IMR-90 (cell line): ENCODE measurements at regions not wholly inside any gene's neighbourhood (a gene's known extent, or its start where the extent isn't known, plus 50 kb on each side); places are given as distances from the start of the nearest gene placed in this dataset.

Experiments
- ATAC-seq: fragments of 200-7000 bp; cut with Tn5 transposase; 2 replicates; pipeline ENCODE4 v1.9.1; 2020; ENCODE audit warnings: low read depth, mild to moderate bottlenecking, moderate library complexity
- BruUV-seq: library from RNA; stranded (reverse); fragments of 400-500 nt; replicated peaks from 2 replicates; lab custom pipeline; 2021; lab: Mats Ljungman, UMichigan
- CTCF ChIA-PET: fragments of 300-600 bp; formaldehyde crosslinking; extraction: SDS; loops from one replicate; lab custom pipeline; 2021; ENCODE audit warnings: antibody characterized with exemption; lab: Yijun Ruan, JAX
- POLR2A ChIA-PET: fragments of 300-600 bp; sonication (Branson Sonifier 250); formaldehyde crosslinking; loops from one replicate; lab custom pipeline; 2022; ENCODE audit warnings: antibody characterized with exemption; ENCODE audit not compliant: unreplicated experiment; lab: Charles Lee
- DNase-seq: peaks from one replicate; pipeline ENCODE4 v3.0.0; 2013
- H2AFZ ChIP-seq: replicated peaks from 2 replicates; pipeline ENCODE3; 2013; ENCODE audit warnings: low read length, mild to moderate bottlenecking; ENCODE audit not compliant: poor library complexity
- H2AK5ac ChIP-seq: 2 replicates; pipeline ENCODE4 v1.6.1; 2013; ENCODE audit warnings: low read depth, low read length, inconsistent platforms
- H2AK9ac ChIP-seq: replicated peaks from 2 replicates; pipeline ENCODE3; 2013; ENCODE audit warnings: mild to moderate bottlenecking, low read depth, low read length, moderate library complexity; ENCODE audit not compliant: poor library complexity
- H2BK120ac ChIP-seq: 2 replicates; pipeline ENCODE4 v1.6.1; 2013; ENCODE audit warnings: low read depth, low read length, inconsistent platforms
- H2BK15ac ChIP-seq: 3 replicates; pipeline ENCODE4 v1.6.1; 2013; ENCODE audit warnings: low read depth, low read length, inconsistent platforms
- H2BK20ac ChIP-seq: 2 replicates; pipeline ENCODE4 v1.6.1; 2013; ENCODE audit warnings: low read depth, mild to moderate bottlenecking, inconsistent platforms, low read length, moderate library complexity
- H2BK5ac ChIP-seq: 2 replicates; pipeline ENCODE4 v1.6.1; 2013; ENCODE audit warnings: mild to moderate bottlenecking, low read depth, low read length, inconsistent platforms; ENCODE audit not compliant: poor library complexity, severe bottlenecking
- H3K14ac ChIP-seq: replicated peaks from 2 replicates; pipeline ENCODE4 v1.6.1; 2013; ENCODE audit warnings: low read depth, low read length, inconsistent platforms
- H3K18ac ChIP-seq: 2 replicates; pipeline ENCODE4 v1.6.1; 2013; ENCODE audit warnings: low read depth, low read length, control low read depth
- H3K23ac ChIP-seq: 2 replicates; pipeline ENCODE4 v1.6.1; 2013; ENCODE audit warnings: low read depth, low read length, inconsistent platforms
- H3K27ac ChIP-seq: 2 replicates; pipeline ENCODE4 v1.5.1; 2013; ENCODE audit warnings: mild to moderate bottlenecking, control low read depth, low read length; ENCODE audit not compliant: insufficient read depth
- H3K27me3 ChIP-seq: 2 replicates; pipeline ENCODE4 v1.6.1; 2013; ENCODE audit warnings: low read length; ENCODE audit not compliant: control insufficient read depth, insufficient read depth
- H3K36me3 ChIP-seq: 2 replicates; pipeline ENCODE4 v1.6.1; 2013; ENCODE audit warnings: low read length, mixed read lengths; ENCODE audit not compliant: control insufficient read depth, insufficient read depth
- H3K4ac ChIP-seq: 2 replicates; pipeline ENCODE4 v1.6.1; 2013; ENCODE audit warnings: low read depth, low read length, inconsistent platforms
- H3K4me1 ChIP-seq: 2 replicates; pipeline ENCODE4 v1.6.1; 2013; ENCODE audit warnings: low read length, mixed read lengths; ENCODE audit not compliant: control insufficient read depth, insufficient read depth
- H3K4me2 ChIP-seq: 2 replicates; pipeline ENCODE4 v1.6.1; 2013; ENCODE audit warnings: low read depth, mild to moderate bottlenecking, control low read depth, low read length, moderate library complexity
- H3K4me3 ChIP-seq: 2 replicates; pipeline ENCODE4 v1.5.1; 2013; ENCODE audit warnings: low read depth, mild to moderate bottlenecking, control low read depth, low read length, moderate library complexity; ENCODE audit not compliant: insufficient read depth
- H3K56ac ChIP-seq: 2 replicates; pipeline ENCODE4 v1.6.1; 2013; ENCODE audit warnings: low read length, inconsistent platforms; ENCODE audit not compliant: insufficient read depth; ENCODE audit errors: extremely low read depth
- H3K79me1 ChIP-seq, 2 experiments: 2 replicates each; pipeline ENCODE4 v1.6.1; 2013; ENCODE audit warnings: low read length in 2 of 2, inconsistent platforms in 1 of 2, low read depth in 1 of 2
- H3K9ac ChIP-seq: 2 replicates; pipeline ENCODE4 v1.6.1; 2013; ENCODE audit warnings: low read depth, low read length, control low read depth
- H3K9me1 ChIP-seq: 2 replicates; pipeline ENCODE4 v1.6.1; 2013; ENCODE audit warnings: low read length, inconsistent platforms; ENCODE audit not compliant: insufficient read depth
- H3K9me3 ChIP-seq: 2 replicates; pipeline ENCODE4 v1.6.1; 2013; ENCODE audit warnings: low read length; ENCODE audit not compliant: control insufficient read depth, insufficient read depth
- H4K20me1 ChIP-seq: 2 replicates; pipeline ENCODE4 v1.6.1; 2013; ENCODE audit warnings: low read length, inconsistent platforms; ENCODE audit not compliant: insufficient read depth
- H4K5ac ChIP-seq: 2 replicates; pipeline ENCODE4 v1.6.1; 2013; ENCODE audit warnings: mild to moderate bottlenecking, low read depth, low read length, control low read depth
- H4K8ac ChIP-seq, 2 experiments: 2 replicates each; pipeline ENCODE4 v1.6.1; 2013; ENCODE audit warnings: low read depth in 2 of 2, low read length in 2 of 2, control low read depth in 1 of 2, inconsistent platforms in 1 of 2
- H4K91ac ChIP-seq: 2 replicates; pipeline ENCODE4 v1.6.1; 2013; ENCODE audit warnings: low read depth, low read length, inconsistent platforms; ENCODE audit not compliant: insufficient read depth
- BHLHE40 ChIP-seq: fragments of 150-350 bp; IDR thresholded peaks from 2 replicates; pipeline ENCODE4 v1.6.1; 2016; ENCODE audit warnings: mild to moderate bottlenecking, low read depth, low read length
- CEBPB ChIP-seq: IDR thresholded peaks from 2 replicates; pipeline ENCODE4 v1.6.1; 2012; ENCODE audit warnings: low read depth, low read length, improper control_type of control experiment
- CHD1 ChIP-seq: IDR thresholded peaks from 2 replicates; pipeline ENCODE4 v1.6.1; 2012; ENCODE audit warnings: low read depth, low read length, improper control_type of control experiment
- FOS ChIP-seq: fragments of 150-350 bp; IDR thresholded peaks from 2 replicates; pipeline ENCODE4 v1.6.1; 2016; ENCODE audit warnings: low read depth, low read length
- MAFK ChIP-seq: IDR thresholded peaks from 2 replicates; pipeline ENCODE4 v1.6.1; 2012; ENCODE audit warnings: low read depth, low read length, improper control_type of control experiment
- MAZ ChIP-seq: IDR thresholded peaks from 2 replicates; pipeline ENCODE4 v1.6.1; 2012; ENCODE audit warnings: low read depth, mild to moderate bottlenecking, low read length, improper control_type of control experiment, moderate library complexity, borderline replicate concordance
- MXI1 ChIP-seq: IDR thresholded peaks from 2 replicates; pipeline ENCODE4 v1.6.1; 2012; ENCODE audit warnings: low read depth, mild to moderate bottlenecking, low read length, moderate library complexity, borderline replicate concordance
- NFE2L2 ChIP-seq: fragments of 150-350 bp; IDR thresholded peaks from 2 replicates; pipeline ENCODE4 v1.6.1; 2016; ENCODE audit warnings: low read depth, mild to moderate bottlenecking, low read length
- POLR2A ChIP-seq: IDR thresholded peaks from 2 replicates; pipeline ENCODE4 v1.6.1; 2012; ENCODE audit warnings: mild to moderate bottlenecking, low read depth, low read length
- RAD21 ChIP-seq: IDR thresholded peaks from 2 replicates; pipeline ENCODE4 v1.6.1; 2012; ENCODE audit warnings: low read length, improper control_type of control experiment
- RCOR1 ChIP-seq: IDR thresholded peaks from 2 replicates; pipeline ENCODE4 v1.6.1; 2012; ENCODE audit warnings: mild to moderate bottlenecking, low read length, improper control_type of control experiment; ENCODE audit not compliant: insufficient replicate concordance
- RFX5 ChIP-seq: IDR thresholded peaks from 2 replicates; pipeline ENCODE4 v1.8.0; 2012; ENCODE audit warnings: low read depth, mild to moderate bottlenecking, low read length, moderate library complexity
- SMC3 ChIP-seq: fragments of 150-350 bp; IDR thresholded peaks from 2 replicates; pipeline ENCODE4 v1.6.1; 2016; ENCODE audit warnings: low read depth, mild to moderate bottlenecking, antibody characterized with exemption, low read length, moderate library complexity
- WGBS, 2 experiments: methylation state at CpG; one replicate each; pipeline versions ENCODE4 v1.1.5 to v1.1.7; 2013; ENCODE audit warnings: missing lambda C conversion rate in 2 of 2; ENCODE audit not compliant: insufficient read length in 1 of 2; ENCODE audit errors: extremely low coverage in 2 of 2; 5-methylcytosine and 5-hydroxymethylcytosine counted together
- dilution Hi-C: fragments of 300-500 bp; cut with HindIII; formaldehyde crosslinking; loops from one replicate; pipeline ENCODE4 v1.14.3; 2018; ENCODE audit warnings: low sequenced_read_pairs; ENCODE audit not compliant: unreplicated experiment
- in situ Hi-C: fragments of 300-500 bp; cut with MboI; formaldehyde crosslinking; loops from 3 replicates; pipeline ENCODE4 v1.14.3; 2019; ENCODE audit warnings: low sequenced_read_pairs, inconsistent platforms, mixed read lengths
- intact Hi-C: fragments of 100-400 bp; cut with micrococcal nuclease; formaldehyde crosslinking; loops from 2 replicates; pipeline ENCODE4 v1.10.0; 2022
- TF ChIP-seq, protein P1 (sequence below): fragments of 150-350 bp; IDR thresholded peaks from 2 replicates; pipeline ENCODE4 v1.6.1; 2017; ENCODE audit warnings: mild to moderate bottlenecking, antibody characterized with exemption, low read length, low read depth
- TF ChIP-seq, protein P2 (sequence below): fragments of 150-350 bp; IDR thresholded peaks from 2 replicates; pipeline ENCODE4 v1.6.1; 2016; ENCODE audit warnings: low read depth, mild to moderate bottlenecking, low read length, moderate library complexity, borderline replicate concordance
- TF ChIP-seq, protein P3 (sequence below): conservative IDR thresholded peaks from 2 replicates; pipeline ENCODE4 v1.5.1; 2012; ENCODE audit warnings: mild to moderate bottlenecking, low read depth, low read length, improper control_type of control experiment

DNA sequence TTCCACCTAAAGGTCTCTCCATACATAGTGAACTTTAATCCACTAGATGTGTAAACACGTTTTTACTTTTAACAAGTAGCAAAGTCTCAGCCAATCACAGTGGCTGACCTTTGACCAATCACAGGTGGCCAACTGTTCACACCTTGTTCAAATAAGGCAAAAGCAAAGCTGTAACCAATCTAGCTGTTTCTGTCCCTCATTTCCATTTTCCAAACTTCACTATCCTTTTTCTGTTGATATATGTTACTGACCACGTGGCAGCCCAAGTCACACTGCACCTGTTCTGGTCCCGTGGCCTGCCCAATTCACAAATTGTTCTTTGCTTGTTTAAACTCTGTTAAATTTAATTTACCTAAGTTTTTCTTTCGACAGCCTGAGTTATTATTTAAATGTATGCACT, 393.5 kb upstream of the NETO1 start:
- DNase-seq (no peak), ATAC-seq (no peak)
- Histone ChIP-seq H4K91ac (no peak overlapping the region), H3K56ac (no peak overlapping the region), H3K27ac (no peak overlapping the region), H3K27me3 (no peaks in the 10 kb centered on the region), H2AFZ (no peak overlapping the region), H3K4ac (no peak overlapping the region), H2BK5ac (no peak overlapping the region), H4K20me1 (no peaks in the 10 kb centered on the region), H4K8ac (no peak overlapping the region), H3K4me3 (no peak overlapping the region), H3K4me1 (no peaks in the 10 kb centered on the region), H4K5ac (no peak overlapping the region), H3K9me1 (no peaks in the 10 kb centered on the region), H2BK120ac (no peak overlapping the region), H2AK9ac (no peak overlapping the region), H2BK15ac (no peak overlapping the region), H3K18ac (no peak overlapping the region), H3K23ac (no peak overlapping the region), H2BK20ac (no peak overlapping the region), H3K9me3 (no peaks in the 10 kb centered on the region), H3K14ac (no peak overlapping the region), H2AK5ac (no peak overlapping the region), H3K9ac (no peak overlapping the region), H3K36me3 (no peaks in the 10 kb centered on the region), H3K79me1 (no peaks in the 10 kb centered on the region), H3K4me2 (no peak overlapping the region)
- ChIA-PET POLR2A (no interaction called here), CTCF (no interaction called here)
- no TSS peak for BruUV-seq
- no CpG with 5 or more reads among the region's 4 CpGs for WGBS, 2 experiments
- intact Hi-C loops: no loop called here
- no peak for TF ChIP-seq CHD1
- TF ChIP-seq FOS: no peak
- TF ChIP-seq MAFK: no peak
- TF ChIP-seq BHLHE40: no peak
- no peak for TF ChIP-seq RFX5
- TF ChIP-seq RCOR1: no peak
- no peak for TF ChIP-seq CEBPB
- no peak for TF ChIP-seq RAD21
- TF ChIP-seq, protein P1, sequence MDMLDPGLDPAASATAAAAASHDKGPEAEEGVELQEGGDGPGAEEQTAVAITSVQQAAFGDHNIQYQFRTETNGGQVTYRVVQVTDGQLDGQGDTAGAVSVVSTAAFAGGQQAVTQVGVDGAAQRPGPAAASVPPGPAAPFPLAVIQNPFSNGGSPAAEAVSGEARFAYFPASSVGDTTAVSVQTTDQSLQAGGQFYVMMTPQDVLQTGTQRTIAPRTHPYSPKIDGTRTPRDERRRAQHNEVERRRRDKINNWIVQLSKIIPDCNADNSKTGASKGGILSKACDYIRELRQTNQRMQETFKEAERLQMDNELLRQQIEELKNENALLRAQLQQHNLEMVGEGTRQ: no peak
- TF ChIP-seq SMC3: no peak
- TF ChIP-seq NFE2L2: no peak
- no peak for TF ChIP-seq POLR2A
- TF ChIP-seq, protein P2, sequence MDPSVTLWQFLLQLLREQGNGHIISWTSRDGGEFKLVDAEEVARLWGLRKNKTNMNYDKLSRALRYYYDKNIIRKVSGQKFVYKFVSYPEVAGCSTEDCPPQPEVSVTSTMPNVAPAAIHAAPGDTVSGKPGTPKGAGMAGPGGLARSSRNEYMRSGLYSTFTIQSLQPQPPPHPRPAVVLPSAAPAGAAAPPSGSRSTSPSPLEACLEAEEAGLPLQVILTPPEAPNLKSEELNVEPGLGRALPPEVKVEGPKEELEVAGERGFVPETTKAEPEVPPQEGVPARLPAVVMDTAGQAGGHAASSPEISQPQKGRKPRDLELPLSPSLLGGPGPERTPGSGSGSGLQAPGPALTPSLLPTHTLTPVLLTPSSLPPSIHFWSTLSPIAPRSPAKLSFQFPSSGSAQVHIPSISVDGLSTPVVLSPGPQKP: no peak
- TF ChIP-seq, protein P3, sequence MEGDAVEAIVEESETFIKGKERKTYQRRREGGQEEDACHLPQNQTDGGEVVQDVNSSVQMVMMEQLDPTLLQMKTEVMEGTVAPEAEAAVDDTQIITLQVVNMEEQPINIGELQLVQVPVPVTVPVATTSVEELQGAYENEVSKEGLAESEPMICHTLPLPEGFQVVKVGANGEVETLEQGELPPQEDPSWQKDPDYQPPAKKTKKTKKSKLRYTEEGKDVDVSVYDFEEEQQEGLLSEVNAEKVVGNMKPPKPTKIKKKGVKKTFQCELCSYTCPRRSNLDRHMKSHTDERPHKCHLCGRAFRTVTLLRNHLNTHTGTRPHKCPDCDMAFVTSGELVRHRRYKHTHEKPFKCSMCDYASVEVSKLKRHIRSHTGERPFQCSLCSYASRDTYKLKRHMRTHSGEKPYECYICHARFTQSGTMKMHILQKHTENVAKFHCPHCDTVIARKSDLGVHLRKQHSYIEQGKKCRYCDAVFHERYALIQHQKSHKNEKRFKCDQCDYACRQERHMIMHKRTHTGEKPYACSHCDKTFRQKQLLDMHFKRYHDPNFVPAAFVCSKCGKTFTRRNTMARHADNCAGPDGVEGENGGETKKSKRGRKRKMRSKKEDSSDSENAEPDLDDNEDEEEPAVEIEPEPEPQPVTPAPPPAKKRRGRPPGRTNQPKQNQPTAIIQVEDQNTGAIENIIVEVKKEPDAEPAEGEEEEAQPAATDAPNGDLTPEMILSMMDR: no peak
- TF ChIP-seq MXI1: no peak
- TF ChIP-seq MAZ: no peak
- dilution Hi-C loops: no loop called here
- in situ Hi-C loops: no loop called here
